DND-41 (cell line): ENCODE measurements at regions not wholly inside any gene's neighbourhood (a gene's known extent, or its start where the extent isn't known, plus 50 kb on each side); places are given as distances from the start of the nearest gene placed in this dataset.

Experiments
- ATAC-seq: fragments of 200-7000 bp; cut with Tn5 transposase; 3 replicates; pipeline ENCODE4 v1.9.1; 2021; ENCODE audit warnings: low read depth; ENCODE audit not compliant: insufficient read depth
- DNase-seq: peaks from one replicate; pipeline ENCODE4 v3.0.0-alpha.2; 2020
- H2AFZ ChIP-seq: 2 replicates; pipeline ENCODE4 v1.6.0; 2012; ENCODE audit warnings: low read depth, low read length
- H3K27ac ChIP-seq: 2 replicates; pipeline ENCODE4 v1.5.1; 2012; ENCODE audit warnings: low read length, inconsistent platforms
- H3K27me3 ChIP-seq: fragments of 200-600 bp; sonication (generic); 2 replicates; pipeline ENCODE4 v1.6.0; 2012; ENCODE audit warnings: low read length, mild to moderate bottlenecking, inconsistent platforms; ENCODE audit not compliant: insufficient read depth, poor library complexity
- H3K36me3 ChIP-seq: 2 replicates; pipeline ENCODE4 v1.5.1; 2012; ENCODE audit warnings: low read length, inconsistent platforms; ENCODE audit not compliant: insufficient read depth
- H3K4me1 ChIP-seq: 2 replicates; pipeline ENCODE4 v1.5.1; 2012; ENCODE audit warnings: mild to moderate bottlenecking, low read length; ENCODE audit not compliant: insufficient read depth
- H3K4me2 ChIP-seq: 2 replicates; pipeline ENCODE4 v1.6.0; 2012; ENCODE audit warnings: mild to moderate bottlenecking, moderate library complexity, low read length, inconsistent platforms; ENCODE audit not compliant: insufficient read depth
- H3K4me3 ChIP-seq, 2 experiments: fragments of 200-600 bp in 1 of 2; shearing (Covaris generic) in 1 of 2; 2 replicates each; pipeline ENCODE4 v1.5.1; 2012 to 2016; ENCODE audit warnings: inconsistent platforms in 2 of 2, low read length in 2 of 2, mild to moderate bottlenecking in 2 of 2, low read depth in 1 of 2, moderate library complexity in 1 of 2
- H3K79me2 ChIP-seq: 2 replicates; pipeline ENCODE4 v1.6.0; 2012; ENCODE audit warnings: low read length, inconsistent platforms; ENCODE audit not compliant: insufficient read depth
- H3K9ac ChIP-seq: 2 replicates; pipeline ENCODE4 v1.6.0; 2012; ENCODE audit warnings: low read depth, mild to moderate bottlenecking, inconsistent platforms, low read length, moderate library complexity
- H3K9me3 ChIP-seq: 2 replicates; pipeline ENCODE4 v1.5.1; 2012; ENCODE audit warnings: low read length, moderate library complexity, mild to moderate bottlenecking, inconsistent platforms; ENCODE audit not compliant: insufficient read depth, severe bottlenecking
- H4K20me1 ChIP-seq: 2 replicates; pipeline ENCODE4 v1.6.0; 2012; ENCODE audit warnings: low read length; ENCODE audit not compliant: insufficient read depth
- EZH2 ChIP-seq: IDR thresholded peaks from 3 replicates; pipeline ENCODE4 v1.6.1; 2012; ENCODE audit warnings: borderline replicate concordance, low read depth, mild to moderate bottlenecking, moderate library complexity, low read length, inconsistent platforms; ENCODE audit not compliant: severe bottlenecking
- TF ChIP-seq, protein P1 (sequence below): IDR thresholded peaks from 2 replicates; pipeline ENCODE4 v1.5.1; 2012; ENCODE audit warnings: borderline replicate concordance, low read length, moderate library complexity, mild to moderate bottlenecking; ENCODE audit not compliant: poor library complexity, severe bottlenecking; ENCODE audit errors: extremely low read depth

DNA sequence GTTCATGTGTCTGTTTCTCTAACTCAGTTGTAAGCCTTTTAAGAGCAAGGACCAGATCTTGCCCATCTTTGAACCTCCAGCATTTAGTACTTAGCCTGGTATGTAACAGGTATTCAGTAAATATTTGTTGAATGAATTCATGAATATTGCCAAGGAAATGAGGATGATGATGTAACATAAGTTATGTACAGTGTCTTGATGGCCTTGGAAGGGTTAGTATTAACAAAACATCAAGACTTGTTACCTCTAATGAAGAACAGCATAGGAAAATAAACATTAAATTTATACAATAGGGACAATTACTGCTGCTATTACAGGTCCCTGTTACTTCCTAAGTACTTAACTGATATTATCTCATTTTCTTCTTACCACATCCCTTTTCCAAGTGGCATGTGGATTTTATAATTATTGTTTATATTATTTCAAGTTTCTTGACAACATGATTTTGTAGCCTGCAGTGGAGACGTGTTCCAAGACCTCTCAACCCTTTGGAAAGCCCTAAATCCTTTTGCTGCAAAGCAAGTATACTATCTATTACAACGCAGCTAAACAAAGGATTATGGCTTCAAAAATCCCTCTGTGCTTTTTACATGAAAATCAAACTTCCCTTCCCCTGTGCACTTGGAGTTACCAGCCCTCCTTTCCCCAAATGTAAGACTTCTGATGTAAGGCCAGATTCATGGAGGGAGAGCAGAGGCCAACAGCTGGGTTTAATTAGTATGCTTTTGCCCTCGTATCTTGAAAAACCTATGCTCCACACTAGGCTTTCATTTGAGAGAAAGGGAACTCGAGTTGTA, 77.4 kb upstream of the SMIM36 start:
- Histone ChIP-seq H4K20me1 (no peaks in the 10 kb centered on the region), H3K4me1 (no peaks in the 10 kb centered on the region), H3K79me2 (no peaks in the 10 kb centered on the region), H3K4me3 (no peak overlapping the region), H3K27ac (no peak overlapping the region), H3K9me3 (no peaks in the 10 kb centered on the region), H2AFZ (no peak overlapping the region), H3K27me3 (no peaks in the 10 kb centered on the region), H3K36me3 (no peaks in the 10 kb centered on the region), H3K9ac (no peak overlapping the region), H3K4me2 (no peak overlapping the region)
- DNase-seq, result no peak
- TF ChIP-seq, protein P1, sequence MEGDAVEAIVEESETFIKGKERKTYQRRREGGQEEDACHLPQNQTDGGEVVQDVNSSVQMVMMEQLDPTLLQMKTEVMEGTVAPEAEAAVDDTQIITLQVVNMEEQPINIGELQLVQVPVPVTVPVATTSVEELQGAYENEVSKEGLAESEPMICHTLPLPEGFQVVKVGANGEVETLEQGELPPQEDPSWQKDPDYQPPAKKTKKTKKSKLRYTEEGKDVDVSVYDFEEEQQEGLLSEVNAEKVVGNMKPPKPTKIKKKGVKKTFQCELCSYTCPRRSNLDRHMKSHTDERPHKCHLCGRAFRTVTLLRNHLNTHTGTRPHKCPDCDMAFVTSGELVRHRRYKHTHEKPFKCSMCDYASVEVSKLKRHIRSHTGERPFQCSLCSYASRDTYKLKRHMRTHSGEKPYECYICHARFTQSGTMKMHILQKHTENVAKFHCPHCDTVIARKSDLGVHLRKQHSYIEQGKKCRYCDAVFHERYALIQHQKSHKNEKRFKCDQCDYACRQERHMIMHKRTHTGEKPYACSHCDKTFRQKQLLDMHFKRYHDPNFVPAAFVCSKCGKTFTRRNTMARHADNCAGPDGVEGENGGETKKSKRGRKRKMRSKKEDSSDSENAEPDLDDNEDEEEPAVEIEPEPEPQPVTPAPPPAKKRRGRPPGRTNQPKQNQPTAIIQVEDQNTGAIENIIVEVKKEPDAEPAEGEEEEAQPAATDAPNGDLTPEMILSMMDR, result no peak
- no peak for TF ChIP-seq EZH2
- ATAC-seq, result no peak

DNA sequence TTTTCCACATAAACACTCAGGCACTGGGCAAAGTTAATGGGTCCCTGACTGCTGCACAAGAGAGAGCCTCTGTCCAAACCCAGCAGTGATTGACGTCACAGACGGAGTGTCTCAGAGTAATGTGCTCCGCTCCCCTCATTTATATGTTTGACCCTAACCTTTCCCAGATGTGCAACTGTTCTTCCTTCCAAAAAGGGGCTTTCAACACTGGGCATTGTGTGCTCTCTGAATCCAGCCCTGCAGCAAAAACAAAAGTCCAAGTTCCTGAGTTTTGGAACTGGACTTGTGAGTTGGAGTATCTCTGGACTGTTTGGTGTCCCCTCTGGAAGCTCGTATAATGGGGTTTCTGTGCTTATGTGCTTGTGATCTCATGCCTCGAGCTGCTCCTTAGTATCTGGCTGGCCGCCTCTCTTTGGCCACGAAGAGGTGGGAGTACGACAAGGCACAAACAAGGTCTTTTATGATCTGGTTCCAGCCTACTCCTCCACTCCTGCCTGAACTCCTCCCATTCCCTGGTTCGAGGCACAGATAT, 76.4 kb upstream of the SMIM36 start:
- ATAC-seq, result no peak
- Histone ChIP-seq H3K4me2 (no peak overlapping the region), H3K27me3 (no peaks in the 10 kb centered on the region), H3K4me3 (no peak overlapping the region), H3K4me1 (no peaks in the 10 kb centered on the region), H3K9me3 (no peaks in the 10 kb centered on the region), H3K79me2 (no peaks in the 10 kb centered on the region), H2AFZ (no peak overlapping the region), H4K20me1 (no peaks in the 10 kb centered on the region), H3K9ac (no peak overlapping the region), H3K36me3 (no peaks in the 10 kb centered on the region), H3K27ac (no peak overlapping the region)
- no peak for DNase-seq
- TF ChIP-seq, protein P1, result no peak
- TF ChIP-seq EZH2, result no peak

DNA sequence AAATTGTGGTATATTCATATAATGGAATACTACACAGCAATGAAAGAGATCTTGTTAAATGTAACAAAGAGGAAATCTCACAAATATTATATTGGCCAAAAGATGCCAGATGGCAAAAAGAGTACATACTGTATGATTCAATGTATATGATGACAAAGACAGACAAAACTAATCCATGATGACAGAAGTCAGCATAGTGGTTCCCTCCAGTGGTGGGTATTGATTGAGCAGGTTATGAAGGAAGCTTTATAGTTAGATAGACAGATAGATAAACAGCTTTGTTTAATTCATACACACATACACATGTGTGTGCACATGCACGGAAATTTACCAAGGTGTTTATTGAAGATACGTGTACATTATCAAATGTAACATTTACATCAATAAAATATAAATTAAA, 74.4 kb upstream of the SMIM36 start:
- DNase-seq (no peak), ATAC-seq (no peak)
- no peaks in the 10 kb centered on the region for H3K4me1 ChIP-seq
- no peaks in the 10 kb centered on the region for H3K79me2 ChIP-seq
- no peak overlapping the region for H3K4me3 ChIP-seq
- H3K9ac ChIP-seq, result no peak overlapping the region
- H4K20me1 ChIP-seq, result no peaks in the 10 kb centered on the region
- no peak overlapping the region for H3K4me2 ChIP-seq
- no peaks in the 10 kb centered on the region for H3K27me3 ChIP-seq
- H3K27ac ChIP-seq, result no peak overlapping the region
- H3K36me3 ChIP-seq, result no peaks in the 10 kb centered on the region
- TF ChIP-seq, protein P1, result no peak
- TF ChIP-seq EZH2, result no peak
- H2AFZ ChIP-seq, result no peak overlapping the region
- H3K9me3 ChIP-seq, result no peaks in the 10 kb centered on the region
